ENCODE measurements at regions not wholly inside any gene's neighbourhood (a gene's known extent, or its start where the extent isn't known, plus 50 kb on each side); places are given as distances from the start of the nearest gene placed in this dataset.

GRCh38 chr2:103788389-103788788 is 1026.6 kb downstream of the TMEM182 start:
- TF ChIP-seq POLR2AphosphoS5 (IDR thresholded peaks at IDR 0.05) (no peak), EP300 (IDR thresholded peaks at IDR 0.05) (no peak)
- TF ChIP-seq, protein P1, sequence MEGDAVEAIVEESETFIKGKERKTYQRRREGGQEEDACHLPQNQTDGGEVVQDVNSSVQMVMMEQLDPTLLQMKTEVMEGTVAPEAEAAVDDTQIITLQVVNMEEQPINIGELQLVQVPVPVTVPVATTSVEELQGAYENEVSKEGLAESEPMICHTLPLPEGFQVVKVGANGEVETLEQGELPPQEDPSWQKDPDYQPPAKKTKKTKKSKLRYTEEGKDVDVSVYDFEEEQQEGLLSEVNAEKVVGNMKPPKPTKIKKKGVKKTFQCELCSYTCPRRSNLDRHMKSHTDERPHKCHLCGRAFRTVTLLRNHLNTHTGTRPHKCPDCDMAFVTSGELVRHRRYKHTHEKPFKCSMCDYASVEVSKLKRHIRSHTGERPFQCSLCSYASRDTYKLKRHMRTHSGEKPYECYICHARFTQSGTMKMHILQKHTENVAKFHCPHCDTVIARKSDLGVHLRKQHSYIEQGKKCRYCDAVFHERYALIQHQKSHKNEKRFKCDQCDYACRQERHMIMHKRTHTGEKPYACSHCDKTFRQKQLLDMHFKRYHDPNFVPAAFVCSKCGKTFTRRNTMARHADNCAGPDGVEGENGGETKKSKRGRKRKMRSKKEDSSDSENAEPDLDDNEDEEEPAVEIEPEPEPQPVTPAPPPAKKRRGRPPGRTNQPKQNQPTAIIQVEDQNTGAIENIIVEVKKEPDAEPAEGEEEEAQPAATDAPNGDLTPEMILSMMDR (IDR thresholded peaks at IDR 0.05), result no peak
